Neural progenitor cell (in vitro differentiated cells): ENCODE measurements at regions not wholly inside any gene's neighbourhood (a gene's known extent, or its start where the extent isn't known, plus 50 kb on each side); places are given as distances from the start of the nearest gene placed in this dataset.

Experiments used
- DNase-seq: peaks from one replicate; pipeline ENCODE4 v3.0.0-alpha.2; 2016; ENCODE audit warnings: low spot score
- H2AFZ ChIP-seq: fragments of 200-600 bp; sonication (generic); replicated peaks from 2 replicates; pipeline ENCODE4 v1.6.1; 2016; ENCODE audit warnings: antibody characterized with exemption
- H3F3A ChIP-seq: fragments of 200-600 bp; sonication (generic); 2 replicates; pipeline ENCODE4 v1.6.1; 2016; ENCODE audit warnings: antibody characterized with exemption, low read depth
- H3K27ac ChIP-seq: fragments of 200-600 bp; sonication (generic); 2 replicates; pipeline ENCODE4 v1.5.1; 2016; ENCODE audit warnings: mild to moderate bottlenecking
- H3K27me3 ChIP-seq: fragments of 200-600 bp; sonication (generic); 2 replicates; pipeline ENCODE4 v1.6.1; 2016; ENCODE audit warnings: mild to moderate bottlenecking, moderate library complexity
- H3K36me3 ChIP-seq: fragments of 200-600 bp; sonication (generic); 2 replicates; pipeline ENCODE4 v1.5.1; 2016
- H3K4me1 ChIP-seq: fragments of 200-600 bp; sonication (generic); 2 replicates; pipeline ENCODE4 v1.6.1; 2016; ENCODE audit warnings: mixed run types
- H3K4me2 ChIP-seq: fragments of 200-600 bp; sonication (generic); 2 replicates; pipeline ENCODE4 v1.6.1; 2016
- H3K4me3 ChIP-seq: fragments of 200-600 bp; sonication (generic); 2 replicates; pipeline ENCODE4 v1.5.1; 2016
- H3K79me2 ChIP-seq: fragments of 200-600 bp; sonication (generic); 2 replicates; pipeline ENCODE4 v1.6.1; 2016; ENCODE audit warnings: low read depth
- H3K9ac ChIP-seq: fragments of 200-600 bp; sonication (generic); 2 replicates; pipeline ENCODE4 v1.6.1; 2016
- H3K9me3 ChIP-seq: fragments of 200-600 bp; sonication (generic); 2 replicates; pipeline ENCODE4 v1.5.1; 2016; ENCODE audit warnings: low read depth
- H4K20me1 ChIP-seq: fragments of 200-600 bp; sonication (generic); 2 replicates; pipeline ENCODE4 v1.6.1; 2016; ENCODE audit warnings: low read depth
- H3K27ac Mint-ChIP-seq: 3 replicates; pipeline ENCODE4 v1.8.0; 2021; ENCODE audit warnings: mixed read lengths
- H3K27me3 Mint-ChIP-seq: 2 replicates; pipeline ENCODE4 v1.8.0; 2022; ENCODE audit warnings: low read depth, mild to moderate bottlenecking, inconsistent platforms, moderate library complexity, mixed read lengths; ENCODE audit not compliant: insufficient read depth
- H3K36me3 Mint-ChIP-seq: 3 replicates; pipeline ENCODE4 v1.8.0; 2021; ENCODE audit warnings: mixed read lengths
- H3K4me1 Mint-ChIP-seq: 3 replicates; pipeline ENCODE4 v1.8.0; 2021; ENCODE audit warnings: mixed read lengths
- H3K4me3 Mint-ChIP-seq: 3 replicates; pipeline ENCODE4 v1.8.0; 2021; ENCODE audit warnings: mild to moderate bottlenecking, moderate library complexity, mixed read lengths
- H3K9me3 Mint-ChIP-seq: 3 replicates; pipeline ENCODE4 v1.8.0; 2020; ENCODE audit warnings: mixed read lengths
- EZH2 ChIP-seq: fragments of 200-600 bp; sonication (generic); IDR thresholded peaks from 2 replicates; pipeline ENCODE4 v1.6.1; 2017; ENCODE audit warnings: antibody characterized with exemption, mild to moderate bottlenecking, moderate library complexity
- EZH2phosphoT487 ChIP-seq: fragments of 200-600 bp; sonication (generic); IDR thresholded peaks from 2 replicates; pipeline ENCODE4 v1.6.1; 2017; ENCODE audit warnings: antibody characterized with exemption
- TF ChIP-seq, protein P1 (sequence below): fragments of 200-600 bp; sonication (generic); IDR thresholded peaks from 2 replicates; pipeline ENCODE4 v1.5.1; 2017; ENCODE audit warnings: antibody characterized with exemption, mild to moderate bottlenecking

DNA sequence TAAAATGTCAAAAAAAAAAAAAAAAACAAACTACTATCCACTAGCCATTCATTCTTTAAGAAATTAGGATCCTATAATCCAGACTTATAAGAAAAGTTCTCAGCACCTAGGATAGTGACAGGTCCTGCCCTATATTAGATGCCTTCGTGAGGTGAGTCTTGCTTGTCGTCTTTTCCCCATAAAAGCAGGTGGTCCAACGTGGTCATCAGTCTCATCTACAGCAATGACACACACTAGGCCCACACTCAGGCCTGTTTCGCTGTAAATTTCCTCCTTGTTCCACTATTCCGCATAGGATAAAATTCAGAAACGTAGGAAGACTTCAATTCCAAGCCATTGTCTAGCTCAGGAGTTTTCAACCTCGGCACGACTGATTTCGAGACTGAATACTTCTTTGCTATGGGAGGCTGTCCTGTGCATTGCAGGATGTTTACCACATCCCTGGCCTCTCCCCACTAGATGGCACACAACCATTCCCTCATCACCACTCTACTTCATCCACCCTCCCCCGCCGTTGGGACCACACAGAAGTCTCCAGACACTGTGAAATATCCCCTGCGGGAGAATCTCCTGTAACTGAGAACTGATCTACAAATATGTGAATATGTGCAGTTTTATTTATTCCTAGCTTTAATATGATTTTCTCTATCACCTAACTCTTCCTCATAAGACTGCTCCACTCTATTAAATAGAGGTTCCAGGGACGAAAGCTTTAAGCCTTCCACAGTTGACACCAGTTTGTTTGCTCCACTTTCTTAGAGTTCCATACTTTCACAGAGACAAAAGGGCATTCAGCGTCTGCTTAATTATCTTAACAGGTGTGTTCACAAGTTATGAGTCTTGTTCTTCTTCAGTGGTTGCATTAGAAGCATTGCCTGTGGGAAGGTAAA is 346.3 kb downstream of the BMP2 start:
- no peak for TF ChIP-seq EZH2phosphoT487
- TF ChIP-seq, protein P1, sequence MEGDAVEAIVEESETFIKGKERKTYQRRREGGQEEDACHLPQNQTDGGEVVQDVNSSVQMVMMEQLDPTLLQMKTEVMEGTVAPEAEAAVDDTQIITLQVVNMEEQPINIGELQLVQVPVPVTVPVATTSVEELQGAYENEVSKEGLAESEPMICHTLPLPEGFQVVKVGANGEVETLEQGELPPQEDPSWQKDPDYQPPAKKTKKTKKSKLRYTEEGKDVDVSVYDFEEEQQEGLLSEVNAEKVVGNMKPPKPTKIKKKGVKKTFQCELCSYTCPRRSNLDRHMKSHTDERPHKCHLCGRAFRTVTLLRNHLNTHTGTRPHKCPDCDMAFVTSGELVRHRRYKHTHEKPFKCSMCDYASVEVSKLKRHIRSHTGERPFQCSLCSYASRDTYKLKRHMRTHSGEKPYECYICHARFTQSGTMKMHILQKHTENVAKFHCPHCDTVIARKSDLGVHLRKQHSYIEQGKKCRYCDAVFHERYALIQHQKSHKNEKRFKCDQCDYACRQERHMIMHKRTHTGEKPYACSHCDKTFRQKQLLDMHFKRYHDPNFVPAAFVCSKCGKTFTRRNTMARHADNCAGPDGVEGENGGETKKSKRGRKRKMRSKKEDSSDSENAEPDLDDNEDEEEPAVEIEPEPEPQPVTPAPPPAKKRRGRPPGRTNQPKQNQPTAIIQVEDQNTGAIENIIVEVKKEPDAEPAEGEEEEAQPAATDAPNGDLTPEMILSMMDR = peak; percentile 68
- Histone ChIP-seq H3K4me3 (no peak overlapping the region), H4K20me1 (no peaks in the 10 kb centered on the region), H3K4me2 (peak overlapping the region; percentile 36), H3K79me2 (no peaks in the 10 kb centered on the region), H3K27ac (no peak overlapping the region), H3K9me3 (no peaks in the 10 kb centered on the region), H3K9ac (no peak overlapping the region), H3K36me3 (no peaks in the 10 kb centered on the region), H3K27me3 (no peaks in the 10 kb centered on the region), H2AFZ (peak overlapping the region; percentile 37), H3F3A (no peaks in the 10 kb centered on the region), H3K4me1 (peaks cover 24% of the 10 kb centered on the region)
- Mint-ChIP-seq H3K9me3 (peaks cover 4% of the 10 kb centered on the region), H3K27me3 (peaks cover 8% of the 10 kb centered on the region), H3K27ac (no peak overlapping the region), H3K4me1 (peaks cover 15% of the 10 kb centered on the region), H3K4me3 (peak overlapping the region; percentile 48), H3K36me3 (no peaks in the 10 kb centered on the region)
- DNase-seq = peak; percentile 83

DNA sequence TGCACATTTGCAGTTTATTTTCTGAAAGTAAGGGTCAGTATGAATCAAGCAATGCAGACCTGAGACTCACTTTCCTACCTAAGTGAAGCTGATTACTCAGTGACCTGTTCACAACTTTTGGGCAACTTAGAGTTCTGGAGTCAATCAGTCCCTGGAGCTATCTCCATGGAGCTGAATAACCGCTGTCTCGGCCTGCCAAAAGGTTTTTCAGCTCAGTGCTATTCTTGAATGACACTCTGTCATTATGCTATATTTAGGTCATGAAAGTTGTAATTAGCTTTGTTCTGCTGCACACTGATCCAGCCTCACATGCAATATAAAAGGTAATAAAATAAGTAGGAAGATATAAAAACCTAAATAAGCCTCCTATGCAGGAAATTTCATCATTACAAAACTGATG is 356.0 kb downstream of the BMP2 start:
- TF ChIP-seq, protein P1 = no peak
- TF ChIP-seq EZH2 (no peak), EZH2phosphoT487 (no peak)
- Histone ChIP-seq H3K4me2 (no peak overlapping the region), H2AFZ (peak overlapping the region; percentile 57), H3F3A (no peaks in the 10 kb centered on the region), H3K27ac (no peak overlapping the region), H3K9me3 (no peaks in the 10 kb centered on the region), H3K4me1 (peaks cover 9% of the 10 kb centered on the region), H3K9ac (no peak overlapping the region), H3K36me3 (no peaks in the 10 kb centered on the region), H4K20me1 (no peaks in the 10 kb centered on the region), H3K79me2 (no peaks in the 10 kb centered on the region), H3K4me3 (no peak overlapping the region), H3K27me3 (no peaks in the 10 kb centered on the region)
- peaks cover 2% of the 10 kb centered on the region for H3K9me3 Mint-ChIP-seq
- peak overlapping the region; percentile 37 for H3K27ac Mint-ChIP-seq
- no peak overlapping the region for H3K4me3 Mint-ChIP-seq
- no peaks in the 10 kb centered on the region for H3K36me3 Mint-ChIP-seq
- DNase-seq = no peak
- H3K4me1 Mint-ChIP-seq = peaks cover 12% of the 10 kb centered on the region
- peaks cover 3% of the 10 kb centered on the region for H3K27me3 Mint-ChIP-seq

DNA sequence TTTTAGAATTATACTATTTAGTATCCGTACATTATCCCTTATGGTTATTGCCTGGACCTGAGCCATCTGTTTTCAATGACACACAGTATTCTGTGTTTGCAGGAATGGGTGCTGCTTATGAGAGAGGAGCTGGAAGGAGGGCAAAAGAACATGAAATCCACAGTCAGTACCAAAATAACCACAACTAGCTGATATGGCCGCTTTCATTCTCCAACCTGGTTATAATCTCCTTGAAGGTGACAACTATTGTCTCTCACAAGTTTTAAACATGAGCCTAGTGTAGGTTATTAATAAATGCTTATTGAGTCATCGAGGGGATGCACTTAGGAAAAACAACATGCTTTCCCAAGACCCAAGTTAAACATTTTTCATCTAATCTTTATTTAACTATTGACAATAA is 356.6 kb downstream of the BMP2 start:
- no peak overlapping the region for H3K27ac ChIP-seq
- no peak overlapping the region for H3K4me3 Mint-ChIP-seq
- H3K36me3 ChIP-seq = no peaks in the 10 kb centered on the region
- no peak for DNase-seq
- H3K9me3 Mint-ChIP-seq = peaks cover 2% of the 10 kb centered on the region
- TF ChIP-seq, protein P1 = no peak
- TF ChIP-seq EZH2 (no peak), EZH2phosphoT487 (no peak)
- H3K4me1 Mint-ChIP-seq = peaks cover 13% of the 10 kb centered on the region
- H3K36me3 Mint-ChIP-seq = no peaks in the 10 kb centered on the region
- no peak overlapping the region for H3K9ac ChIP-seq
- no peaks in the 10 kb centered on the region for H3K27me3 ChIP-seq
- H3K79me2 ChIP-seq = no peaks in the 10 kb centered on the region
- no peaks in the 10 kb centered on the region for H3K9me3 ChIP-seq
- no peak overlapping the region for H3K4me2 ChIP-seq
- H2AFZ ChIP-seq = no peak overlapping the region
- no peak overlapping the region for H3K4me3 ChIP-seq
- H3K27me3 Mint-ChIP-seq = peaks cover 3% of the 10 kb centered on the region
- H3F3A ChIP-seq = no peaks in the 10 kb centered on the region
- no peaks in the 10 kb centered on the region for H4K20me1 ChIP-seq
- H3K4me1 ChIP-seq = peaks cover 13% of the 10 kb centered on the region
- H3K27ac Mint-ChIP-seq = no peak overlapping the region
